OCI-LY7 (cell line): ENCODE measurements at regions not wholly inside any gene's neighbourhood (a gene's known extent, or its start where the extent isn't known, plus 50 kb on each side); places are given as distances from the start of the nearest gene placed in this dataset.
A peak's percentile ranks its signal among the peaks of the same experiment; 100 is the strongest.

ENCODE experiments used
- BruUV-seq: library from RNA; stranded (reverse); fragments of 400-500 nt; replicated peaks from 2 replicates; lab custom pipeline; 2021; lab: Mats Ljungman, UMichigan
- CTCF ChIA-PET: fragments of 300-600 bp; sonication (Branson Sonifier 250); formaldehyde crosslinking; loops from one replicate; lab custom pipeline; 2022; ENCODE audit warnings: antibody characterized with exemption; ENCODE audit not compliant: unreplicated experiment; lab: Charles Lee
- POLR2A ChIA-PET: fragments of 300-600 bp; sonication (Branson Sonifier 250); formaldehyde crosslinking; loops from one replicate; lab custom pipeline; 2022; ENCODE audit warnings: antibody characterized with exemption; lab: Charles Lee
- DNase-seq: peaks from one replicate; pipeline ENCODE4 v3.0.0-alpha.2; 2015; ENCODE audit warnings: low spot score
- H2AFZ ChIP-seq: fragments of 200-600 bp; sonication (generic), shearing (Covaris generic); 2 replicates; pipeline ENCODE4 v1.6.1; 2014; ENCODE audit warnings: mild to moderate bottlenecking, antibody characterized with exemption, low read length, moderate library complexity
- H3K27ac ChIP-seq: fragments of 200-600 bp; sonication (generic); 2 replicates; pipeline ENCODE4 v1.5.1; 2014; ENCODE audit warnings: mixed run types, low read depth, mild to moderate bottlenecking, moderate library complexity, low read length, inconsistent platforms; ENCODE audit not compliant: poor library complexity, severe bottlenecking
- H3K36me3 ChIP-seq: fragments of 200-600 bp; sonication (generic); 2 replicates; pipeline ENCODE4 v1.6.1; 2014; ENCODE audit warnings: mild to moderate bottlenecking, antibody characterized with exemption, low read length, moderate library complexity, mixed read lengths; ENCODE audit not compliant: insufficient read depth
- H3K4me1 ChIP-seq: fragments of 200-600 bp; sonication (generic); 2 replicates; pipeline ENCODE4 v1.5.1; 2014; ENCODE audit warnings: mild to moderate bottlenecking, low read length; ENCODE audit not compliant: insufficient read depth, poor library complexity, severe bottlenecking
- H3K4me2 ChIP-seq: fragments of 200-600 bp; sonication (generic); 2 replicates; pipeline ENCODE4 v1.6.1; 2014; ENCODE audit warnings: mild to moderate bottlenecking, low read length
- H3K4me3 ChIP-seq: fragments of 200-600 bp; sonication (generic); 2 replicates; pipeline ENCODE4 v1.5.1; 2014; ENCODE audit warnings: mild to moderate bottlenecking, low read depth, low read length; ENCODE audit not compliant: poor library complexity, severe bottlenecking
- H3K79me2 ChIP-seq: fragments of 200-600 bp; sonication (generic); 2 replicates; pipeline ENCODE4 v1.6.1; 2016; ENCODE audit warnings: low read depth, mild to moderate bottlenecking, low read length, moderate library complexity, mixed read lengths; ENCODE audit not compliant: insufficient read depth
- H3K9me2 ChIP-seq: fragments of 200-600 bp; sonication (generic); 2 replicates; pipeline ENCODE4 v1.6.1; 2016; ENCODE audit warnings: mild to moderate bottlenecking, low read length, mixed read lengths; ENCODE audit not compliant: insufficient read depth
- H3K9me3 ChIP-seq: fragments of 200-600 bp; sonication (generic); 2 replicates; pipeline ENCODE4 v1.6.1; 2014; ENCODE audit warnings: mild to moderate bottlenecking, mixed run types, low read length, mixed read lengths
- H4K20me1 ChIP-seq: fragments of 200-600 bp; sonication (generic); 2 replicates; pipeline ENCODE4 v1.6.1; 2014; ENCODE audit warnings: mild to moderate bottlenecking, antibody characterized with exemption, low read length, moderate library complexity, mixed read lengths; ENCODE audit not compliant: insufficient read depth
- EZH2phosphoT487 ChIP-seq: fragments of 200-600 bp; sonication (generic); IDR thresholded peaks from 2 replicates; pipeline ENCODE4 v1.6.1; 2018; ENCODE audit warnings: low read depth, borderline replicate concordance, mild to moderate bottlenecking, mixed run types, antibody characterized with exemption, low read length, moderate library complexity, mixed read lengths
- intact Hi-C: fragments of 100-400 bp; cut with micrococcal nuclease; formaldehyde crosslinking; loops from one replicate; pipeline ENCODE4 v1.10.0; 2022; ENCODE audit not compliant: unreplicated experiment
- TF ChIP-seq, protein P1 (sequence below): fragments of 200-600 bp; sonication (generic); conservative IDR thresholded peaks from 2 replicates; pipeline ENCODE4 v1.5.1; 2014; ENCODE audit warnings: mild to moderate bottlenecking, antibody characterized with exemption, low read length, moderate library complexity, mixed read lengths

DNA sequence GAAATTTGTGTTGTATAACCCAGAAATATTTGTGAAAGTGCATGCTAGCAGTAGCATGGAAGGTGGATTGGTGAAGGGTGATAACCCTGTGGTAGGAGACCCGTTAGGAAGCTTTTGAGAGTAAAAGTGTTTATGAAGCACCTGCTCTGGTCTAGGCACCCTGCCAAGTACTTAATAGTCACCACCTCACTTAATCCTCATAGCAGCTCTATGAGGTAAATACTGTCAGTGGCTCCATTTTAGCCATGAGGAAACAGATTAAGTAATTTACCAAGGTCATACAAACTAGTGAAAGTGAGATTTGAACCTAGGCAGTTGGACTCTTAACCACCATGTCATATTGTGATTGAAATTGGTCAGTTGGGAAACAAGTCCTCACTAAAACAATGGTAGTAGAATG lies 66.8 kb downstream of the TET3 start:
- Histone ChIP-seq H3K4me3 (no peak overlapping the region), H3K4me2 (no peak overlapping the region), H3K36me3 (peaks cover 30% of the 10 kb centered on the region), H3K79me2 (no peaks in the 10 kb centered on the region), H3K4me1 (peaks cover 11% of the 10 kb centered on the region), H3K9me3 (no peaks in the 10 kb centered on the region), H3K27ac (no peak overlapping the region), H2AFZ (no peak overlapping the region), H4K20me1 (no peaks in the 10 kb centered on the region), H3K9me2 (no peaks in the 10 kb centered on the region)
- CTCF ChIA-PET = no interaction called here
- POLR2A ChIA-PET = no interaction called here
- no peak for DNase-seq
- BruUV-seq = no TSS peak
- no peak for TF ChIP-seq EZH2phosphoT487
- TF ChIP-seq, protein P1, sequence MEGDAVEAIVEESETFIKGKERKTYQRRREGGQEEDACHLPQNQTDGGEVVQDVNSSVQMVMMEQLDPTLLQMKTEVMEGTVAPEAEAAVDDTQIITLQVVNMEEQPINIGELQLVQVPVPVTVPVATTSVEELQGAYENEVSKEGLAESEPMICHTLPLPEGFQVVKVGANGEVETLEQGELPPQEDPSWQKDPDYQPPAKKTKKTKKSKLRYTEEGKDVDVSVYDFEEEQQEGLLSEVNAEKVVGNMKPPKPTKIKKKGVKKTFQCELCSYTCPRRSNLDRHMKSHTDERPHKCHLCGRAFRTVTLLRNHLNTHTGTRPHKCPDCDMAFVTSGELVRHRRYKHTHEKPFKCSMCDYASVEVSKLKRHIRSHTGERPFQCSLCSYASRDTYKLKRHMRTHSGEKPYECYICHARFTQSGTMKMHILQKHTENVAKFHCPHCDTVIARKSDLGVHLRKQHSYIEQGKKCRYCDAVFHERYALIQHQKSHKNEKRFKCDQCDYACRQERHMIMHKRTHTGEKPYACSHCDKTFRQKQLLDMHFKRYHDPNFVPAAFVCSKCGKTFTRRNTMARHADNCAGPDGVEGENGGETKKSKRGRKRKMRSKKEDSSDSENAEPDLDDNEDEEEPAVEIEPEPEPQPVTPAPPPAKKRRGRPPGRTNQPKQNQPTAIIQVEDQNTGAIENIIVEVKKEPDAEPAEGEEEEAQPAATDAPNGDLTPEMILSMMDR = no peak
- intact Hi-C loops = no loop called here

DNA sequence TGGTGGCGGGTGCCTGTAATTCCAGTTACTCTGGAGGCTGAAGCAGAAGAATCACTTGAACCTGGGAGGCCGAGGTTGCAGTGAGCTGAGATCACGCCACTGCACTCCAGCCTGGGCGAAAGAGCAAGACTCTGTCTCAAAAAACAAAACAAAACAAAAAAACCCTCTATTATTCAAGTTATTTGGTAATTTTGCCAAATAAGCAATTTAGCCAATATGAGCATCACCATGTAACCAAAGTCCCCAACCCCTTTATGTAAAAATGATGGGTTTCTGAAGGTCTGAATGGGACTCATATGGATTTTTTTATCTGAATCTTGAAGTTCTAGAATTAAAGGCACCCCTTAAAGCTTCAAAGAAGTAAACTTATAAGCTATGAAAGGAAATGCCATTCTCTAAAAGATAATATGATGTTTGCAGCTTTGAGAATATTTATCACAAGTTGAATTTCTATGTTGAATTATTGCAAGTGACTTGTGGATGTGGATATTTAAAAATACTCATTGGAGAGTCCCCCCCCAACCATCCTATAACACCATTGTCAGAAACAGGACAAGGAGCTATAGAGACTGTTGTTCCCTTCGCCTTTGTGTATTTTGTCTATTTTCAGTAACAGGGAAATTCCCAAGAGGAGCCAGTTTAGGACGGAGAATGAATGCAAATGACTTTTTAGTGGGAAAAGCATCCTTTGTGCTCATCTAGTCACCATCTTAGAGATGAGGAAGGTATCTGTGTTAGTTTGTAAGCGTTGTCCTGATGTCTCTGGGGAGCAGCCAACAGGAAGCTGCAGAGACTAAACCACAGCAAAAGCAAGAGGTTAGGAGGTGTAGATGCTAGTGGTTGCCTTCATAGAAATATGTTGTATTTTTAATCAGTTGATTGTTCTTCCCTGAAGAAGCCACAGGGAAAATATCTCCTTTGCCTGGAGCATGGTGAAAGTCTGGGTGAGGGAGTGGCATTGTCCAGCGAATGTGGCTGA lies 68.3 kb downstream of the TET3 start:
- Histone ChIP-seq H3K36me3 (peaks cover 15% of the 10 kb centered on the region), H3K79me2 (no peaks in the 10 kb centered on the region), H4K20me1 (no peaks in the 10 kb centered on the region), H3K27ac (no peak overlapping the region), H3K4me1 (peaks cover 11% of the 10 kb centered on the region), H3K9me3 (no peaks in the 10 kb centered on the region), H3K4me2 (peak overlapping the region; percentile 39; the same call in 1 of the 2 replicates), H3K4me3 (no peak overlapping the region), H2AFZ (no peak overlapping the region), H3K9me2 (no peaks in the 10 kb centered on the region)
- DNase-seq = peak; percentile 47
- intact Hi-C loops = no loop called here
- ChIA-PET POLR2A (interaction anchor here (0.5 to 1.2 kb wide), 8 partner anchors 11 to 280 kb away, joined by 3 to 6 read pairs (median 3); no protein-coding TSS in a partner anchor), CTCF (no interaction called here)
- BruUV-seq = no TSS peak
- TF ChIP-seq EZH2phosphoT487 = no peak
- TF ChIP-seq, protein P1 = no peak
